ENCODE measurements at regions not wholly inside any gene's neighbourhood (a gene's known extent, or its start where the extent isn't known, plus 50 kb on each side); places are given as distances from the start of the nearest gene placed in this dataset.

DNA sequence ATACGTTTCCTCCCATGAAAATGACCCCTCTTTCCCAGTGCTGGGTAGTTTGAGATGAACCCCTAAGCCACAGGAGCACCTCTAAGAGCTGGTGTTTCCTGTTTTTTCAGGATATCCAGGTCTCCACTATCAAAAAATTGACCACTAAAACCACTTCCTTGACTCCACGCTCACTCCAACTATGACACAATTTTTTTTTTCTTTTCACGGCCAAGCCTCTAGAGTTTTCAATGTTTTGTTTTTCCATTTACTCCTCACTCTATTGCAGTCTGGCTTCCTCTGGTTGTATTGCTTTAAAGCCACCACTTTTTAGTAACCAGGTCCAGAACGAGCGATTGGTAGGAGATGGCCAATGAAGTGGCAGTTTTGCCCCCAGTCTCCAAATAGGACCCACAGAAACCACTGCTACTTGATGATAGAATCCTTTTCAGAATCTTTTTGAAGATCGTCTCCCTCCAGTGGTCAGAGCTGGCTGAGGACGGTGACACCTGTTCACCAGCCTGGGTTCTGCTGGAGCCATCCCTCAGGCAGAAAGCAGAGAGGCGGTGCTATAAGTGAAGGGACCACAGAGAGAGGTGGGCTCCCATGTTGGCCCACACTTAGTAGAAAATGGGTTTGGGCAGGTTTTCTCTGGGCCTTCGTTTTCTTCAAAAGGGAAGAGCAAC, 454.4 kb downstream of the VRK1 start:
- TF ChIP-seq ZNF274 (IDR thresholded peaks at IDR 0.05; ENCODE audit: low read length) = no peak
- no peak for TF ChIP-seq ZNF274 (tag by site-specific recombination; IDR thresholded peaks at IDR 0.05; ENCODE audit: borderline replicate concordance)
- TF ChIP-seq, protein P1, sequence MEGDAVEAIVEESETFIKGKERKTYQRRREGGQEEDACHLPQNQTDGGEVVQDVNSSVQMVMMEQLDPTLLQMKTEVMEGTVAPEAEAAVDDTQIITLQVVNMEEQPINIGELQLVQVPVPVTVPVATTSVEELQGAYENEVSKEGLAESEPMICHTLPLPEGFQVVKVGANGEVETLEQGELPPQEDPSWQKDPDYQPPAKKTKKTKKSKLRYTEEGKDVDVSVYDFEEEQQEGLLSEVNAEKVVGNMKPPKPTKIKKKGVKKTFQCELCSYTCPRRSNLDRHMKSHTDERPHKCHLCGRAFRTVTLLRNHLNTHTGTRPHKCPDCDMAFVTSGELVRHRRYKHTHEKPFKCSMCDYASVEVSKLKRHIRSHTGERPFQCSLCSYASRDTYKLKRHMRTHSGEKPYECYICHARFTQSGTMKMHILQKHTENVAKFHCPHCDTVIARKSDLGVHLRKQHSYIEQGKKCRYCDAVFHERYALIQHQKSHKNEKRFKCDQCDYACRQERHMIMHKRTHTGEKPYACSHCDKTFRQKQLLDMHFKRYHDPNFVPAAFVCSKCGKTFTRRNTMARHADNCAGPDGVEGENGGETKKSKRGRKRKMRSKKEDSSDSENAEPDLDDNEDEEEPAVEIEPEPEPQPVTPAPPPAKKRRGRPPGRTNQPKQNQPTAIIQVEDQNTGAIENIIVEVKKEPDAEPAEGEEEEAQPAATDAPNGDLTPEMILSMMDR (tag by site-specific recombination; IDR thresholded peaks at IDR 0.05) = no peak
- no peak for TF ChIP-seq KLF7 (tag by site-specific recombination; IDR thresholded peaks at IDR 0.05; ENCODE audit: borderline replicate concordance)
- no peak for TF ChIP-seq SP2 (tag by site-specific recombination; IDR thresholded peaks at IDR 0.05)
